Thyroid gland (tissue), 4 donors: ENCODE measurements at regions not wholly inside any gene's neighbourhood (a gene's known extent, or its start where the extent isn't known, plus 50 kb on each side); places are given as distances from the start of the nearest gene placed in this dataset.

Experiments
- DNase-seq, 2 donors: peaks; one replicate each; pipeline ENCODE4 v3.0.0-alpha.2; 2019
- H3K27ac ChIP-seq, 3 donors: fragments of 200-600 bp; sonication (generic); 1 replicate in 2 of 3; 2 replicates in 1 of 3; pipeline ENCODE4 v1.5.1; 2016 to 2019; ENCODE audit warnings: mild to moderate bottlenecking in 1 of 3, moderate library complexity in 1 of 3
- H3K27me3 ChIP-seq: fragments of 200-600 bp; sonication (generic); one replicate; pipeline ENCODE4 v1.5.1; 2019
- H3K36me3 ChIP-seq, 2 donors: fragments of 200-600 bp; sonication (generic); one replicate each; pipeline ENCODE4 v1.5.1; 2016 to 2019
- H3K4me1 ChIP-seq, 2 donors: fragments of 200-600 bp; sonication (generic); one replicate each; pipeline ENCODE4 v1.5.1; 2017 to 2019
- H3K4me3 ChIP-seq, 3 donors: fragments of 200-600 bp; sonication (generic); replicated peaks in 1 of 3; 1 replicate in 2 of 3; 2 replicates in 1 of 3; pipeline ENCODE4 v1.5.1; 2016; ENCODE audit warnings: mild to moderate bottlenecking in 1 of 3
- H3K9me3 ChIP-seq: fragments of 200-600 bp; sonication (generic); one replicate; pipeline ENCODE4 v1.5.1; 2017
- CTCF ChIP-seq, 6 experiments: fragments of 200-600 bp in 3 of 6; fragments of 450-650 bp in 3 of 6; sonication (generic) in 3 of 6; IDR thresholded peaks; one replicate each; pipeline ENCODE4 v1.5.1; 2016 to 2019; ENCODE audit warnings: antibody characterized with exemption in 6 of 6, mild to moderate bottlenecking in 2 of 6, inconsistent platforms in 1 of 6, moderate library complexity in 1 of 6
- POLR2A ChIP-seq, 2 donors: fragments of 450-650 bp; IDR thresholded peaks; one replicate each; pipeline ENCODE4 v1.6.1; 2017; ENCODE audit warnings: antibody characterized with exemption in 2 of 2, mild to moderate bottlenecking in 2 of 2, moderate library complexity in 1 of 2
- WGBS, 2 donors: methylation state at CpG; one replicate each; pipeline ENCODE4 v1.1.5; 2017; 5-methylcytosine and 5-hydroxymethylcytosine counted together
- intact Hi-C: fragments of 100-400 bp; cut with DNase I; formaldehyde crosslinking; loops from one replicate; pipeline ENCODE4 v1.15.1; 2023

- Histone ChIP-seq H3K4me1 (no peaks in the 10 kb centered on the region), H3K4me3 (no peak overlapping the region), H3K27me3 (no peaks in the 10 kb centered on the region), H3K9me3 (no peaks in the 10 kb centered on the region), H3K27ac (no peak overlapping the region), H3K36me3 (no peaks in the 10 kb centered on the region)
- DNase-seq: no peak
- WGBS, 2 donors: 90 to 92% methylated on average over 13 of the region's 13 CpGs
- intact Hi-C loops: no loop called here
- TF ChIP-seq POLR2A (IDR thresholded peaks at IDR 0.05) (no peak), CTCF (IDR thresholded peaks at IDR 0.05) (no peak)
Measured at GRCh38 chr9:118083161-118083560, 379.0 kb downstream of the TLR4 start.

- Histone ChIP-seq H3K9me3 (no peaks in the 10 kb centered on the region), H3K27ac (no peak overlapping the region), H3K4me1 (no peaks in the 10 kb centered on the region), H3K27me3 (no peaks in the 10 kb centered on the region), H3K36me3 (no peaks in the 10 kb centered on the region), H3K4me3 (no peak overlapping the region)
- TF ChIP-seq CTCF (IDR thresholded peaks at IDR 0.05) (no peak), POLR2A (IDR thresholded peaks at IDR 0.05) (no peak)
- DNase-seq: no peak
- intact Hi-C loops: no loop called here
- WGBS, 2 donors: 79 to 87% methylated on average over 2 of the region's 2 CpGs
Measured at GRCh38 chr9:118088090-118088489, 383.9 kb downstream of the TLR4 start.

- no peak for TF ChIP-seq POLR2A (IDR thresholded peaks at IDR 0.05)
- no peak for TF ChIP-seq CTCF (IDR thresholded peaks at IDR 0.05)
- H3K9me3 ChIP-seq: no peaks in the 10 kb centered on the region
- no peaks in the 10 kb centered on the region for H3K36me3 ChIP-seq
- intact Hi-C loops: no loop called here
- H3K27me3 ChIP-seq: no peaks in the 10 kb centered on the region
- no peaks in the 10 kb centered on the region for H3K4me1 ChIP-seq
- DNase-seq: no peak
- H3K27ac ChIP-seq: no peak overlapping the region
- WGBS, 2 donors: 57 to 63% methylated on average over 2 of the region's 2 CpGs
- H3K4me3 ChIP-seq: no peak overlapping the region
Measured at GRCh38 chr9:118091226-118091625, 387.0 kb downstream of the TLR4 start.

- no peaks in the 10 kb centered on the region for H3K27me3 ChIP-seq
- intact Hi-C loops: no loop called here
- TF ChIP-seq POLR2A (IDR thresholded peaks at IDR 0.05) (no peak), CTCF (IDR thresholded peaks at IDR 0.05) (no peak)
- H3K36me3 ChIP-seq: no peaks in the 10 kb centered on the region
- DNase-seq: no peak
- no peaks in the 10 kb centered on the region for H3K9me3 ChIP-seq
- H3K4me1 ChIP-seq: no peaks in the 10 kb centered on the region
- H3K27ac ChIP-seq: no peak overlapping the region
- 74 to 81% methylated on average over 8 of the region's 8 CpGs for WGBS, 2 donors
- H3K4me3 ChIP-seq: no peak overlapping the region
Measured at GRCh38 chr9:118091711-118092500, 387.7 kb downstream of the TLR4 start.

- Histone ChIP-seq H3K4me3 (no peak overlapping the region), H3K27me3 (no peaks in the 10 kb centered on the region), H3K27ac (no peak overlapping the region), H3K4me1 (no peaks in the 10 kb centered on the region), H3K36me3 (no peaks in the 10 kb centered on the region), H3K9me3 (no peaks in the 10 kb centered on the region)
- TF ChIP-seq CTCF (IDR thresholded peaks at IDR 0.05) (no peak), POLR2A (IDR thresholded peaks at IDR 0.05) (no peak)
- no peak for DNase-seq
- intact Hi-C loops: no loop called here
- 85 to 88% methylated on average over 4 of the region's 4 CpGs for WGBS, 2 donors
Measured at GRCh38 chr9:118094387-118094786, 390.2 kb downstream of the TLR4 start.
